ENCODE measurements at regions not wholly inside any gene's neighbourhood (a gene's known extent, or its start where the extent isn't known, plus 50 kb on each side); places are given as distances from the start of the nearest gene placed in this dataset.

GRCh38 chr12:58814036-58814435, 106.3 kb downstream of the LRIG3 start:
- Histone ChIP-seq H3K27me3 (no peaks in the 10 kb centered on the region), H3K9me3 (no peaks in the 10 kb centered on the region), H3K36me3 (no peaks in the 10 kb centered on the region), H3K27ac (no peak overlapping the region), H3K4me1 (no peaks in the 10 kb centered on the region), H3K4me3 (no peak overlapping the region)
- TF ChIP-seq, protein P1, sequence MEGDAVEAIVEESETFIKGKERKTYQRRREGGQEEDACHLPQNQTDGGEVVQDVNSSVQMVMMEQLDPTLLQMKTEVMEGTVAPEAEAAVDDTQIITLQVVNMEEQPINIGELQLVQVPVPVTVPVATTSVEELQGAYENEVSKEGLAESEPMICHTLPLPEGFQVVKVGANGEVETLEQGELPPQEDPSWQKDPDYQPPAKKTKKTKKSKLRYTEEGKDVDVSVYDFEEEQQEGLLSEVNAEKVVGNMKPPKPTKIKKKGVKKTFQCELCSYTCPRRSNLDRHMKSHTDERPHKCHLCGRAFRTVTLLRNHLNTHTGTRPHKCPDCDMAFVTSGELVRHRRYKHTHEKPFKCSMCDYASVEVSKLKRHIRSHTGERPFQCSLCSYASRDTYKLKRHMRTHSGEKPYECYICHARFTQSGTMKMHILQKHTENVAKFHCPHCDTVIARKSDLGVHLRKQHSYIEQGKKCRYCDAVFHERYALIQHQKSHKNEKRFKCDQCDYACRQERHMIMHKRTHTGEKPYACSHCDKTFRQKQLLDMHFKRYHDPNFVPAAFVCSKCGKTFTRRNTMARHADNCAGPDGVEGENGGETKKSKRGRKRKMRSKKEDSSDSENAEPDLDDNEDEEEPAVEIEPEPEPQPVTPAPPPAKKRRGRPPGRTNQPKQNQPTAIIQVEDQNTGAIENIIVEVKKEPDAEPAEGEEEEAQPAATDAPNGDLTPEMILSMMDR (IDR thresholded peaks at IDR 0.05): no peak
- DNase-seq (ENCODE audit: low spot score in 2 of 2): no peak
- intact Hi-C loops (cut with DNase I): no loop called here

DNA sequence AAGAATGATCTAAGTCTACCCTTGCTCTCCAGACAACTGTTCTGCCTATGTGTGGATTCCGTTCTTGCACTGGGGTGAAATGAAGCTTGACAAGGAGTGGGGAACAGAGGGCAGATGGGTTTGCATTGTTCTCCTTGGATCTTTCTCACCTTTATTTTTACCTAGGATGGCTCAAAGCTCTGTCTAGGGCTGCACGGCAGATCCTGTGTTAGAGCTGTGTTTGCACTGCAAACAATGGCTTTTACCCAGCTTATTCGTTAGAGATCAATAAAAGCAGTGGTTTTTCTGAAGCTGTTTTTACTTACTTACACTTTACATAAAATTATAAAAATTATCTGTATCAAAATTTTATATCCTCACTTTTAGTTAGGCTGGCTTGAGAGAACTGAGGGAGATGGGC, 105.1 kb downstream of the LRIG3 start:
- no peak overlapping the region for H3K27ac ChIP-seq
- no peak for DNase-seq (ENCODE audit: low spot score in 2 of 2)
- H3K9me3 ChIP-seq: no peaks in the 10 kb centered on the region
- TF ChIP-seq, protein P1 (IDR thresholded peaks at IDR 0.05): no peak
- H3K36me3 ChIP-seq: no peaks in the 10 kb centered on the region
- no peak overlapping the region for H3K4me3 ChIP-seq
- no peaks in the 10 kb centered on the region for H3K27me3 ChIP-seq
- H3K4me1 ChIP-seq: no peaks in the 10 kb centered on the region
- intact Hi-C loops (cut with DNase I): no loop called here

GRCh38 chr12:58818546-58818945, 101.8 kb downstream of the LRIG3 start:
- no peak for DNase-seq (ENCODE audit: low spot score in 2 of 2)
- no peaks in the 10 kb centered on the region for H3K36me3 ChIP-seq
- no peak overlapping the region for H3K4me3 ChIP-seq
- no peaks in the 10 kb centered on the region for H3K27me3 ChIP-seq
- no peak overlapping the region for H3K27ac ChIP-seq
- no peaks in the 10 kb centered on the region for H3K4me1 ChIP-seq
- intact Hi-C loops (cut with DNase I): no loop called here
- TF ChIP-seq, protein P1 (IDR thresholded peaks at IDR 0.05): no peak
- no peaks in the 10 kb centered on the region for H3K9me3 ChIP-seq

DNA sequence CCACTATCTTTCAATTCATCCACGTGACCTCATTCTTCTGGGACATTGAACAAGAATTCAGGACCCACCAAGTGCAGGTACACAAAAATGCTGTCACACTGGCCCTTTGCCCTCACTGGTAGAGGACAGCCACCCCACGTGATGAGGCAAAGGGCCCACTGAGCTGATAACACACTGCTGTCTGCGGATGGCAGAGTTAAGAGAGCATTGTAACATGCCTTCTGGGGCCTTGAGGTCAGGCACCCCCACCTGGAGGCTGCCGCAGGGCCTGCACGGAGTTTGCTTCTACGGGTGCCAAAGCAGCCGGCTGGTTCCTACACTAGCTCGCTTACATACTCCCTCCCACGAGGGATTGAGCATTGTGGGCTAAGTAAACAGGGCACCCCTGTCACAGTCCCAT, 101.0 kb downstream of the LRIG3 start:
- no peak overlapping the region for H3K27ac ChIP-seq

DNA sequence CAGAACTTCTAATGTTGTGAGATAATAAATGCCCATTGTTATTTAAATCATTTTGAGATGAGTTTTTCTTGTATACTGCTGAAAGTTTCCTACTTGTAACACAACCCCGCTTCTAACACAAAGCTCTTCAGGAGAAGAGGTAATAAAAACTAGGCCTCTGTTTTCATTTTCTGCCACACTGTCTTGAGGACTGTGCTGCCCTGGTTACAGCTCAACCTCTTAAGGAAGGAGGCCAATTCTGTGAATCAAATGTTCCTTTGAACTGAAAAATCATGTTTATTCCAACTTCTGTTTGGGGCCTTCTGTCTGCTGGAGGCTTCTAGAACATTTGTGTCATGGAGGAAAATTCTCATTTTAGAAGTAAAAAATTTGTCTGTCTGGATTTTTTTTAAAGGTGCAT, 100.3 kb downstream of the LRIG3 start:
- Histone ChIP-seq H3K27me3 (no peaks in the 10 kb centered on the region), H3K4me1 (no peaks in the 10 kb centered on the region), H3K9me3 (no peaks in the 10 kb centered on the region), H3K4me3 (no peak overlapping the region), H3K36me3 (no peaks in the 10 kb centered on the region), H3K27ac (no peak overlapping the region)
- intact Hi-C loops (cut with DNase I): no loop called here
- TF ChIP-seq, protein P1 (IDR thresholded peaks at IDR 0.05): no peak
- DNase-seq (ENCODE audit: low spot score in 2 of 2): no peak

More for the DNA sequence above, 101.0 kb downstream of the LRIG3 start:
- no peak for DNase-seq (ENCODE audit: low spot score in 2 of 2)
- H3K9me3 ChIP-seq: no peaks in the 10 kb centered on the region
- no peaks in the 10 kb centered on the region for H3K36me3 ChIP-seq
- H3K27me3 ChIP-seq: no peaks in the 10 kb centered on the region
- intact Hi-C loops (cut with DNase I): no loop called here
- no peaks in the 10 kb centered on the region for H3K4me1 ChIP-seq
- TF ChIP-seq, protein P1 (IDR thresholded peaks at IDR 0.05): no peak
- no peak overlapping the region for H3K4me3 ChIP-seq
